Liver (tissue), 8 donors: ENCODE measurements at regions not wholly inside any gene's neighbourhood (a gene's known extent, or its start where the extent isn't known, plus 50 kb on each side); places are given as distances from the start of the nearest gene placed in this dataset.
"Not testable (repeated sequence)": the region's sequence is repeated elsewhere in the genome, so short reads cannot be mapped to it uniquely, and the experiment has no call there.

Experiments
- DNase-seq: peaks from one replicate; pipeline ENCODE4 v3.0.0-alpha.2; 2017; ENCODE audit warnings: low spot score
- H3K27ac ChIP-seq, 2 donors: one replicate each; pipeline ENCODE4 v1.7.0; 2013; ENCODE audit warnings: inconsistent platforms in 2 of 2, low read length in 2 of 2, control low read depth in 1 of 2, low read depth in 1 of 2, mild to moderate bottlenecking in 1 of 2
- H3K27me3 ChIP-seq, 4 donors: one replicate each; pipeline versions ENCODE4 v1.6.1 to v1.7.0; 2013; ENCODE audit warnings: low read length in 3 of 4, inconsistent platforms in 1 of 4, mild to moderate bottlenecking in 1 of 4, moderate library complexity in 1 of 4; ENCODE audit not compliant: control insufficient read depth in 4 of 4, insufficient read depth in 4 of 4
- H3K36me3 ChIP-seq, 4 donors: one replicate each; pipeline versions ENCODE4 v1.6.1 to v1.7.0; 2013; ENCODE audit warnings: low read length in 3 of 4, mild to moderate bottlenecking in 3 of 4, low read depth in 1 of 4, moderate library complexity in 1 of 4; ENCODE audit not compliant: control insufficient read depth in 4 of 4, insufficient read depth in 3 of 4
- H3K4me1 ChIP-seq, 4 donors: one replicate each; pipeline versions ENCODE4 v1.6.1 to v1.7.0; 2013; ENCODE audit warnings: low read length in 3 of 4, mild to moderate bottlenecking in 3 of 4, moderate library complexity in 1 of 4; ENCODE audit not compliant: control insufficient read depth in 4 of 4, insufficient read depth in 4 of 4
- H3K4me3 ChIP-seq, 3 donors: one replicate each; pipeline versions ENCODE4 v1.6.1 to v1.7.0; 2013; ENCODE audit warnings: low read length in 3 of 3, control low read depth in 1 of 3, low read depth in 1 of 3, mild to moderate bottlenecking in 1 of 3
- H3K9ac ChIP-seq, 2 donors: one replicate each; pipeline ENCODE4 v1.7.0; 2013; ENCODE audit warnings: low read length in 2 of 2, mild to moderate bottlenecking in 2 of 2, moderate library complexity in 2 of 2, control low read depth in 1 of 2, low read depth in 1 of 2
- H3K9me3 ChIP-seq, 4 donors: one replicate each; pipeline versions ENCODE4 v1.6.1 to v1.7.0; 2013; ENCODE audit warnings: low read length in 3 of 4; ENCODE audit not compliant: control insufficient read depth in 4 of 4
- CTCF ChIP-seq: fragments of 150-350 bp; IDR thresholded peaks from 2 replicates; pipeline ENCODE4 v1.5.1; 2017; ENCODE audit warnings: improper control_type of control experiment, low read depth, low read length; ENCODE audit not compliant: missing input control
- FOXA1 ChIP-seq: IDR thresholded peaks from 2 replicates; pipeline ENCODE4 v1.6.1; 2016; ENCODE audit warnings: antibody characterized with exemption
- FOXA2 ChIP-seq: IDR thresholded peaks from 2 replicates; pipeline ENCODE4 v1.6.1; 2016; ENCODE audit warnings: antibody characterized with exemption
- HNF4A ChIP-seq, 2 donors: conservative IDR thresholded peaks; 2 replicates each; pipeline ENCODE4 v1.6.1; 2016; ENCODE audit warnings: antibody characterized with exemption in 2 of 2, mild to moderate bottlenecking in 2 of 2
- HNF4G ChIP-seq: IDR thresholded peaks from 2 replicates; pipeline ENCODE4 v1.6.1; 2016; ENCODE audit warnings: antibody characterized with exemption
- JUND ChIP-seq, 2 donors: IDR thresholded peaks; 2 replicates each; pipeline ENCODE4 v1.6.1; 2016; ENCODE audit warnings: antibody characterized with exemption in 2 of 2
- MAX ChIP-seq: IDR thresholded peaks from 2 replicates; pipeline ENCODE4 v1.6.1; 2016; ENCODE audit warnings: antibody characterized with exemption
- NR2F2 ChIP-seq: IDR thresholded peaks from 2 replicates; pipeline ENCODE4 v1.6.1; 2016; ENCODE audit warnings: antibody characterized with exemption
- REST ChIP-seq: IDR thresholded peaks from 2 replicates; pipeline ENCODE4 v1.6.1; 2016; ENCODE audit warnings: antibody characterized with exemption, mild to moderate bottlenecking
- RXRA ChIP-seq, 2 donors: IDR thresholded peaks; 2 replicates each; pipeline ENCODE4 v1.6.1; 2017 to 2018; ENCODE audit warnings: antibody characterized with exemption in 2 of 2, mild to moderate bottlenecking in 1 of 2
- SP1 ChIP-seq: IDR thresholded peaks from 2 replicates; pipeline ENCODE4 v1.6.1; 2018; ENCODE audit warnings: antibody characterized with exemption, mild to moderate bottlenecking
- TAF1 ChIP-seq: conservative IDR thresholded peaks from 2 replicates; pipeline ENCODE4 v1.6.1; 2016; ENCODE audit warnings: antibody characterized with exemption, mild to moderate bottlenecking
- YY1 ChIP-seq: IDR thresholded peaks from 2 replicates; pipeline ENCODE4 v1.6.1; 2016; ENCODE audit warnings: antibody characterized with exemption, mild to moderate bottlenecking
- ZBTB33 ChIP-seq: IDR thresholded peaks from 2 replicates; pipeline ENCODE4 v1.6.1; 2016; ENCODE audit warnings: antibody characterized with exemption
- whole genome bisulfite sequencing: extraction: QIAGEN DNeasy Blood & Tissue Kit; methylation state at CpG from one replicate; pipeline ENCODE4 v1.1.7; 2013; 5-methylcytosine and 5-hydroxymethylcytosine counted together
- donor health status: healthy.
- donor health status: healthy.
- donor health status: healthy.
- donor health status: healthy.
- donor health status: healthy.

GRCh38 chr16:10297341-10298006, 88.4 kb upstream of the ATF7IP2 start:
- Histone ChIP-seq H3K27me3 (no peaks in the 10 kb centered on the region), H3K27ac (peak overlapping the region in 1 of 2 donors; percentile 20), H3K9ac (no peak overlapping the region), H3K36me3 (no peaks in the 10 kb centered on the region), H3K9me3 (no peaks in the 10 kb centered on the region), H3K4me1 (no peaks in the 10 kb centered on the region), H3K4me3 (no peak overlapping the region)
- WGBS, result 71% methylated on average over 13 of the region's 13 CpGs
- no peak for DNase-seq
- TF ChIP-seq JUND (IDR thresholded peaks at IDR 0.05), result no peak
- TF ChIP-seq SP1, result no peak
- no peak for TF ChIP-seq ZBTB33
- no peak for TF ChIP-seq TAF1
- TF ChIP-seq HNF4A (conservative IDR thresholded peaks at IDR 0.05), result no peak
- TF ChIP-seq YY1, result no peak
- TF ChIP-seq NR2F2, result no peak
- no peak for TF ChIP-seq MAX
- no peak for TF ChIP-seq HNF4G
- TF ChIP-seq FOXA1, result no peak
- TF ChIP-seq REST, result no peak
- no peak for TF ChIP-seq RXRA (IDR thresholded peaks at IDR 0.05)
- TF ChIP-seq FOXA2, result no peak

GRCh38 chr16:10300905-10301304, 85.0 kb upstream of the ATF7IP2 start:
- TF ChIP-seq ZBTB33 (no peak), RXRA (IDR thresholded peaks at IDR 0.05) (no peak), HNF4G (no peak), CTCF (no peak), JUND (IDR thresholded peaks at IDR 0.05) (no peak), REST (no peak), YY1 (no peak)
- Histone ChIP-seq H3K27ac (no peak overlapping the region), H3K9me3 (no peaks in the 10 kb centered on the region), H3K36me3 (no peaks in the 10 kb centered on the region), H3K4me1 (no peaks in the 10 kb centered on the region), H3K27me3 (no peaks in the 10 kb centered on the region), H3K9ac (no peak overlapping the region), H3K4me3 (no peak overlapping the region)
- no peak for DNase-seq
- 90% methylated on average over 3 of the region's 3 CpGs for WGBS

GRCh38 chr16:10301547-10301946, 84.3 kb upstream of the ATF7IP2 start:
- 96% methylated on average over 6 of the region's 6 CpGs for WGBS
- H3K4me1 ChIP-seq, H3K9me3 ChIP-seq, H3K4me3 ChIP-seq, H3K36me3 ChIP-seq, H3K27me3 ChIP-seq, H3K27ac ChIP-seq, H3K9ac ChIP-seq, DNase-seq: not testable (repeated sequence)
